GM18511 (cell line): ENCODE measurements at regions not wholly inside any gene's neighbourhood (a gene's known extent, or its start where the extent isn't known, plus 50 kb on each side); places are given as distances from the start of the nearest gene placed in this dataset.
"Not testable (repeated sequence)": the region's sequence is repeated elsewhere in the genome, so short reads cannot be mapped to it uniquely, and the experiment has no call there.

Experiments
- ATAC-seq: cut with Tn5 transposase; IDR thresholded peaks from one replicate; pipeline ENCODE4 v1.9.1; 2021; ENCODE audit warnings: mild to moderate bottlenecking, moderate library complexity; ENCODE audit not compliant: unreplicated experiment

- ATAC-seq: not testable (repeated sequence)
These were observed 203.9 kb downstream of the SPATA31A1 start for GRCh38 chr9:39559384-39559783.

- not testable (repeated sequence) for ATAC-seq
These were observed 211.3 kb downstream of the SPATA31A1 start for GRCh38 chr9:39566782-39567181.

GRCh38 chr9:39567396-39567795 lies 211.9 kb downstream of the SPATA31A1 start:
- not testable (repeated sequence) for ATAC-seq

GRCh38 chr9:39568900-39569299 lies 213.4 kb downstream of the SPATA31A1 start:
- not testable (repeated sequence) for ATAC-seq

GRCh38 chr9:39573024-39574022 lies 217.9 kb downstream of the SPATA31A1 start:
- not testable (repeated sequence) for ATAC-seq

- ATAC-seq: not testable (repeated sequence)
These were observed 223.5 kb downstream of the SPATA31A1 start for GRCh38 chr9:39579000-39579399.

GRCh38 chr9:39581296-39581695 lies 225.8 kb downstream of the SPATA31A1 start:
- ATAC-seq: not testable (repeated sequence)

- not testable (repeated sequence) for ATAC-seq
These were observed 227.4 kb downstream of the SPATA31A1 start for GRCh38 chr9:39582677-39583412.

GRCh38 chr9:39583413-39583747 lies 227.9 kb downstream of the SPATA31A1 start:
- ATAC-seq: not testable (repeated sequence)

- not testable (repeated sequence) for ATAC-seq
These were observed 229.8 kb downstream of the SPATA31A1 start for GRCh38 chr9:39585233-39585632.

- ATAC-seq: no peak
These were observed 232.5 kb downstream of the SPATA31A1 start for GRCh38 chr9:39587844-39588499.

GRCh38 chr9:39588500-39589137 lies 233.2 kb downstream of the SPATA31A1 start:
- ATAC-seq: no peak

- ATAC-seq: not testable (repeated sequence)
These were observed 248.6 kb downstream of the SPATA31A1 start for GRCh38 chr9:39604089-39604488.

- peak; percentile 97 for ATAC-seq
These were observed 256.2 kb downstream of the SPATA31A1 start for GRCh38 chr9:39611449-39612231.

- ATAC-seq: not testable (repeated sequence)
These were observed 261.0 kb downstream of the SPATA31A1 start for GRCh38 chr9:39616480-39616879.

GRCh38 chr9:39624048-39624447 lies 268.6 kb downstream of the SPATA31A1 start:
- not testable (repeated sequence) for ATAC-seq

GRCh38 chr9:39632071-39632470 lies 276.6 kb downstream of the SPATA31A1 start:
- ATAC-seq: not testable (repeated sequence)

GRCh38 chr9:39649029-39649428 lies 293.6 kb downstream of the SPATA31A1 start:
- not testable (repeated sequence) for ATAC-seq

GRCh38 chr9:39656960-39657603 lies 301.6 kb downstream of the SPATA31A1 start:
- ATAC-seq: peak; percentile 92
